IMR-90 (cell line): ENCODE measurements at regions not wholly inside any gene's neighbourhood (a gene's known extent, or its start where the extent isn't known, plus 50 kb on each side); places are given as distances from the start of the nearest gene placed in this dataset.
A peak's percentile ranks its signal among the peaks of the same experiment; 100 is the strongest.

Experiments
- ATAC-seq: fragments of 200-7000 bp; cut with Tn5 transposase; 2 replicates; pipeline ENCODE4 v1.9.1; 2020; ENCODE audit warnings: low read depth, mild to moderate bottlenecking, moderate library complexity
- BruUV-seq: library from RNA; stranded (reverse); fragments of 400-500 nt; replicated peaks from 2 replicates; lab custom pipeline; 2021; lab: Mats Ljungman, UMichigan
- CTCF ChIA-PET: fragments of 300-600 bp; formaldehyde crosslinking; extraction: SDS; loops from one replicate; lab custom pipeline; 2021; ENCODE audit warnings: antibody characterized with exemption; lab: Yijun Ruan, JAX
- POLR2A ChIA-PET: fragments of 300-600 bp; sonication (Branson Sonifier 250); formaldehyde crosslinking; loops from one replicate; lab custom pipeline; 2022; ENCODE audit warnings: antibody characterized with exemption; ENCODE audit not compliant: unreplicated experiment; lab: Charles Lee
- DNase-seq: peaks from one replicate; pipeline ENCODE4 v3.0.0; 2013
- H2AFZ ChIP-seq: replicated peaks from 2 replicates; pipeline ENCODE3; 2013; ENCODE audit warnings: low read length, mild to moderate bottlenecking; ENCODE audit not compliant: poor library complexity
- H2AK5ac ChIP-seq: 2 replicates; pipeline ENCODE4 v1.6.1; 2013; ENCODE audit warnings: low read depth, low read length, inconsistent platforms
- H2AK9ac ChIP-seq: replicated peaks from 2 replicates; pipeline ENCODE3; 2013; ENCODE audit warnings: mild to moderate bottlenecking, low read depth, low read length, moderate library complexity; ENCODE audit not compliant: poor library complexity
- H2BK120ac ChIP-seq: 2 replicates; pipeline ENCODE4 v1.6.1; 2013; ENCODE audit warnings: low read depth, low read length, inconsistent platforms
- H2BK15ac ChIP-seq: 3 replicates; pipeline ENCODE4 v1.6.1; 2013; ENCODE audit warnings: low read depth, low read length, inconsistent platforms
- H2BK20ac ChIP-seq: 2 replicates; pipeline ENCODE4 v1.6.1; 2013; ENCODE audit warnings: low read depth, mild to moderate bottlenecking, inconsistent platforms, low read length, moderate library complexity
- H2BK5ac ChIP-seq: 2 replicates; pipeline ENCODE4 v1.6.1; 2013; ENCODE audit warnings: mild to moderate bottlenecking, low read depth, low read length, inconsistent platforms; ENCODE audit not compliant: poor library complexity, severe bottlenecking
- H3K14ac ChIP-seq: replicated peaks from 2 replicates; pipeline ENCODE4 v1.6.1; 2013; ENCODE audit warnings: low read depth, low read length, inconsistent platforms
- H3K18ac ChIP-seq: 2 replicates; pipeline ENCODE4 v1.6.1; 2013; ENCODE audit warnings: low read depth, low read length, control low read depth
- H3K23ac ChIP-seq: 2 replicates; pipeline ENCODE4 v1.6.1; 2013; ENCODE audit warnings: low read depth, low read length, inconsistent platforms
- H3K27ac ChIP-seq: 2 replicates; pipeline ENCODE4 v1.5.1; 2013; ENCODE audit warnings: mild to moderate bottlenecking, control low read depth, low read length; ENCODE audit not compliant: insufficient read depth
- H3K27me3 ChIP-seq: 2 replicates; pipeline ENCODE4 v1.6.1; 2013; ENCODE audit warnings: low read length; ENCODE audit not compliant: control insufficient read depth, insufficient read depth
- H3K36me3 ChIP-seq: 2 replicates; pipeline ENCODE4 v1.6.1; 2013; ENCODE audit warnings: low read length, mixed read lengths; ENCODE audit not compliant: control insufficient read depth, insufficient read depth
- H3K4ac ChIP-seq: 2 replicates; pipeline ENCODE4 v1.6.1; 2013; ENCODE audit warnings: low read depth, low read length, inconsistent platforms
- H3K4me1 ChIP-seq: 2 replicates; pipeline ENCODE4 v1.6.1; 2013; ENCODE audit warnings: low read length, mixed read lengths; ENCODE audit not compliant: control insufficient read depth, insufficient read depth
- H3K4me2 ChIP-seq: 2 replicates; pipeline ENCODE4 v1.6.1; 2013; ENCODE audit warnings: low read depth, mild to moderate bottlenecking, control low read depth, low read length, moderate library complexity
- H3K4me3 ChIP-seq: 2 replicates; pipeline ENCODE4 v1.5.1; 2013; ENCODE audit warnings: low read depth, mild to moderate bottlenecking, control low read depth, low read length, moderate library complexity; ENCODE audit not compliant: insufficient read depth
- H3K56ac ChIP-seq: 2 replicates; pipeline ENCODE4 v1.6.1; 2013; ENCODE audit warnings: low read length, inconsistent platforms; ENCODE audit not compliant: insufficient read depth; ENCODE audit errors: extremely low read depth
- H3K79me1 ChIP-seq, 2 experiments: 2 replicates each; pipeline ENCODE4 v1.6.1; 2013; ENCODE audit warnings: low read length in 2 of 2, inconsistent platforms in 1 of 2, low read depth in 1 of 2
- H3K9ac ChIP-seq: 2 replicates; pipeline ENCODE4 v1.6.1; 2013; ENCODE audit warnings: low read depth, low read length, control low read depth
- H3K9me1 ChIP-seq: 2 replicates; pipeline ENCODE4 v1.6.1; 2013; ENCODE audit warnings: low read length, inconsistent platforms; ENCODE audit not compliant: insufficient read depth
- H3K9me3 ChIP-seq: 2 replicates; pipeline ENCODE4 v1.6.1; 2013; ENCODE audit warnings: low read length; ENCODE audit not compliant: control insufficient read depth, insufficient read depth
- H4K20me1 ChIP-seq: 2 replicates; pipeline ENCODE4 v1.6.1; 2013; ENCODE audit warnings: low read length, inconsistent platforms; ENCODE audit not compliant: insufficient read depth
- H4K5ac ChIP-seq: 2 replicates; pipeline ENCODE4 v1.6.1; 2013; ENCODE audit warnings: mild to moderate bottlenecking, low read depth, low read length, control low read depth
- H4K8ac ChIP-seq, 2 experiments: 2 replicates each; pipeline ENCODE4 v1.6.1; 2013; ENCODE audit warnings: low read depth in 2 of 2, low read length in 2 of 2, control low read depth in 1 of 2, inconsistent platforms in 1 of 2
- H4K91ac ChIP-seq: 2 replicates; pipeline ENCODE4 v1.6.1; 2013; ENCODE audit warnings: low read depth, low read length, inconsistent platforms; ENCODE audit not compliant: insufficient read depth
- MAFK ChIP-seq: IDR thresholded peaks from 2 replicates; pipeline ENCODE4 v1.6.1; 2012; ENCODE audit warnings: low read depth, low read length, improper control_type of control experiment
- WGBS, 2 experiments: methylation state at CpG; one replicate each; pipeline versions ENCODE4 v1.1.5 to v1.1.7; 2013; ENCODE audit warnings: missing lambda C conversion rate in 2 of 2; ENCODE audit not compliant: insufficient read length in 1 of 2; ENCODE audit errors: extremely low coverage in 2 of 2; 5-methylcytosine and 5-hydroxymethylcytosine counted together
- dilution Hi-C: fragments of 300-500 bp; cut with HindIII; formaldehyde crosslinking; loops from one replicate; pipeline ENCODE4 v1.14.3; 2018; ENCODE audit warnings: low sequenced_read_pairs; ENCODE audit not compliant: unreplicated experiment
- in situ Hi-C: fragments of 300-500 bp; cut with MboI; formaldehyde crosslinking; loops from 3 replicates; pipeline ENCODE4 v1.14.3; 2019; ENCODE audit warnings: low sequenced_read_pairs, inconsistent platforms, mixed read lengths
- intact Hi-C: fragments of 100-400 bp; cut with micrococcal nuclease; formaldehyde crosslinking; loops from 2 replicates; pipeline ENCODE4 v1.10.0; 2022
- TF ChIP-seq, protein P1 (sequence below): fragments of 150-350 bp; IDR thresholded peaks from 2 replicates; pipeline ENCODE4 v1.6.1; 2017; ENCODE audit warnings: mild to moderate bottlenecking, antibody characterized with exemption, low read length, low read depth

DNA sequence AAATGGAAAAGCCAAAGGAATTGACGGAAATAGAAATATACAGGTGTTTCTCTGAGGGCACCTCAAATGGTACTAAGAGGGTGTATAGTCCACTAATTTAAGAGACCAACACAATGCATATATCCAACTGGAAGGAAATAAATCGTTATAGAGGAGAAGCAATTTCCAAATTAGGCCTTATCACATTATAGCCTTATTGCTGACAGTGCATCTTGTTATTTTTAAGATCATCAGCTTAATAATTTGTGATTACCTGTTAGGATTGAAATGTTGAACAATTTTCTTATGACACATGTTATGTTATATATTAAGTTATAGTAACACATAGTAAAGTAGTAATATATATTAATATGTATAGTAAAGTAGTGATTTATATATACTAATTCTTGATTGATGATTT, 915.7 kb upstream of the PCDH9 start:
- ChIA-PET CTCF (interaction anchor here (0.6 kb wide), 1 partner anchor 85 kb away, joined by 5 read pairs; no protein-coding TSS in a partner anchor), POLR2A (no interaction called here)
- Histone ChIP-seq H3K4me2 (no peak overlapping the region), H2AFZ (no peak overlapping the region), H3K14ac (no peak overlapping the region), H3K56ac (no peak overlapping the region), H2AK9ac (no peak overlapping the region), H3K4me1 (no peaks in the 10 kb centered on the region), H2BK120ac (no peak overlapping the region), H3K27me3 (no peaks in the 10 kb centered on the region), H4K20me1 (no peaks in the 10 kb centered on the region), H2AK5ac (no peak overlapping the region), H4K5ac (no peak overlapping the region), H2BK20ac (no peak overlapping the region), H3K4ac (no peak overlapping the region), H3K4me3 (no peak overlapping the region), H3K23ac (no peak overlapping the region), H2BK15ac (no peak overlapping the region), H3K9me1 (no peaks in the 10 kb centered on the region), H3K27ac (no peak overlapping the region), H3K36me3 (no peaks in the 10 kb centered on the region), H3K18ac (no peak overlapping the region), H3K9ac (no peak overlapping the region), H3K9me3 (peaks cover 2% of the 10 kb centered on the region; the same call in 1 of the 2 replicates), H3K79me1 (no peaks in the 10 kb centered on the region), H4K8ac (no peak overlapping the region), H2BK5ac (no peak overlapping the region), H4K91ac (no peak overlapping the region)
- in situ Hi-C loops: no loop called here
- peak; percentile 86 for TF ChIP-seq MAFK
- TF ChIP-seq, protein P1, sequence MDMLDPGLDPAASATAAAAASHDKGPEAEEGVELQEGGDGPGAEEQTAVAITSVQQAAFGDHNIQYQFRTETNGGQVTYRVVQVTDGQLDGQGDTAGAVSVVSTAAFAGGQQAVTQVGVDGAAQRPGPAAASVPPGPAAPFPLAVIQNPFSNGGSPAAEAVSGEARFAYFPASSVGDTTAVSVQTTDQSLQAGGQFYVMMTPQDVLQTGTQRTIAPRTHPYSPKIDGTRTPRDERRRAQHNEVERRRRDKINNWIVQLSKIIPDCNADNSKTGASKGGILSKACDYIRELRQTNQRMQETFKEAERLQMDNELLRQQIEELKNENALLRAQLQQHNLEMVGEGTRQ: no peak
- ATAC-seq: no peak
- dilution Hi-C loops: no loop called here
- BruUV-seq: no TSS peak
- WGBS, 2 experiments: no CpG with 5 or more reads among the region's 2 CpGs
- DNase-seq: no peak
- intact Hi-C loops: no loop called here
